C4-2B (cell line): ENCODE measurements at regions not wholly inside any gene's neighbourhood (a gene's known extent, or its start where the extent isn't known, plus 50 kb on each side); places are given as distances from the start of the nearest gene placed in this dataset.

Experiments
- CTCF ChIP-seq: fragments of 450-650 bp; conservative IDR thresholded peaks from 2 replicates; pipeline ENCODE4 v1.5.1; 2017; ENCODE audit warnings: mild to moderate bottlenecking
- ZFX ChIP-seq: fragments of 450-650 bp; IDR thresholded peaks from 2 replicates; pipeline ENCODE4 v1.6.1; 2017

GRCh38 chr17:13182450-13182849, 164.6 kb upstream of the ELAC2 start:
- TF ChIP-seq CTCF (no peak; the same call in 1 of the 2 replicates), ZFX (no peak)
